GM21423 (cell line): ENCODE measurements at regions not wholly inside any gene's neighbourhood (a gene's known extent, or its start where the extent isn't known, plus 50 kb on each side); places are given as distances from the start of the nearest gene placed in this dataset.

ENCODE experiments used
- ATAC-seq: cut with Tn5 transposase; IDR thresholded peaks from one replicate; pipeline ENCODE4 v1.9.1; 2021; ENCODE audit warnings: mild to moderate bottlenecking, moderate library complexity; ENCODE audit not compliant: unreplicated experiment

DNA sequence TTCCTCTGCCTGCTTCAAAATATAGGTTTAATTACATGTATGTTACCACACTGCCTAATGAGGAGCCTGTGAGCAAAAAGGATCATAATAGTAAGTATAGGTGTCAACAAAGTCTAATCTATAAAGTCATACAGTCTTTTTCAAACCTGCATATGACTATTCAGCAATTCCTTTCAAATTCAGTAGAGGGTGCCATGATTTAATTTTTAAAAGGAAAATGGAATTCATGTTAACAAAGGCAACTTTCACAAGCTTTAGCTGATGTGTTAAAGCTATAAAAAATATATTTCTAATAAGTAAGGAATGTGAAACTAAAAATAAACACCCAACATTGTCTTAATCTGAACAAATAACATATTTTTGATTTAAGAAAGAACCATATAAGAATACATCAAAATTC, 52.1 kb downstream of the MPP7 start:
- no peak for ATAC-seq

- ATAC-seq, result no peak
Observed at GRCh38 chr10:28250358-28250757, 52.5 kb downstream of the MPP7 start.

- ATAC-seq, result no peak
Observed at GRCh38 chr10:28249512-28249911, 53.4 kb downstream of the MPP7 start.

DNA sequence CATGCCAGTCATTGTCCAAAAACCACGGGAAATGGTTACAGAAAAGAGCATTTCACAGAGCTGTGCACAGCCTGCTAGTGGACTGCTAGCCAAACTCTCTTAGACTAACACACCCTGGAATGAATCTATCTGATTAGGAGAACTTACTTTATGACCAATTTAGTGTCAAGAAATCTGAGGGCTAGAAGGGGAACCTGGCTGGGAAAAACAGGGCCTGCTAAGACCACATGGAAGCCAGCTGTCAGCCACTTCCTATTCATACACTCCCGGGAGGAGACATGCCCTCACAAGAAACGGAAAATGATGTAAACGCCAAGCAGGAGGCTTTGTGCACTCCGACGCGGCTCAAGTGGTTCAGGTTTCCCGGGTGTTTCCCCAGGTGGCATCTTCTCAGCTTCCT, 54.8 kb downstream of the MPP7 start:
- ATAC-seq, result no peak

DNA sequence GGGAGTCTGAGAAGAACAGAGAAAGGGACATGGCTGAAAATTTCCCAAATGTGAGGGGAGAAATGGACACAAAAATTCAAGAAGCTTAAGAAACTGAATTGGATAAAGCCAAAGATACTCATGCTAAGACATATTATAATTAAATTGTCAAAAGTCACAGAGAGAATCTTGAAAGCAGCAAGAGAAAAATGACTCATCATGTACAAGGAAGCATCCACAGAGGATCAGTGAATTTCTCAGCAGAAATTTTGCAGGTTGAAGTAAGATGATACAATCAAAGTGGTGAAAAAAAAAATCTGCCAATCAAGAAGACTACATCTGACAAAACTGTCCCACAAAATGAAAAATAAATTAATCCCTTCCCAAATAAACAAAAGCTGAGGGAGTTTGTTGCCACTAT, 56.8 kb downstream of the MPP7 start:
- no peak for ATAC-seq

- ATAC-seq, result no peak
Observed at GRCh38 chr10:28243923-28244322, 58.9 kb downstream of the MPP7 start.

DNA sequence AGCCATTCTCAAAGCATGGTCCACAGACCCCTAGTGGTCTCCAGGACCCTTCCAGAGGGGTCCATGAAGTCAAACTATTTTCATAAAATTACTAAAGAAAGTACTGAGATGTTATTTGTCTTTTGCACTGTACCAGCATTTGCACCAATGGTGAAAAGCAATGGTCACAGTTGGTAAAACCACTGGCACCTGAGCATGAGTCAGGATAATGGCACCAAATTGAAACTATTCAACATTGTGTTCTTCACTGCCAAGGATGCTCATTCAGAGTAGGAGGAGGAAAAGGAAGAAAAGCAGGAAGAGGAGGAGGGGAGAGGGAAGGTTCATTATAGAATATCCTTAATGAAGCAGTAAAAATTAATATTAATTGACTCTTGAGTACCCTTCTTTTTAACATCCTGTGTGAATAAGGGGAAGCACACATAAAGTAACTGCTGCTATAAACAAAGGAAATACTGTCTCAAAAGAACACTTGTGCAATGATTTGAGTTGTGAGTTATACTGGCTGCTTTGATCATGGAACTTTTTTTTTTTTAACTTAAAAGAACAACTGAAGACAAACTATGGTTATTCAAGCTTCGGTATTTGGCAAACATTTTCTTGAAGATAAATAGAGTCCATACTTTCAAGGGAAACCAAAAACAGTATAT, 60.2 kb downstream of the MPP7 start:
- ATAC-seq, result no peak

DNA sequence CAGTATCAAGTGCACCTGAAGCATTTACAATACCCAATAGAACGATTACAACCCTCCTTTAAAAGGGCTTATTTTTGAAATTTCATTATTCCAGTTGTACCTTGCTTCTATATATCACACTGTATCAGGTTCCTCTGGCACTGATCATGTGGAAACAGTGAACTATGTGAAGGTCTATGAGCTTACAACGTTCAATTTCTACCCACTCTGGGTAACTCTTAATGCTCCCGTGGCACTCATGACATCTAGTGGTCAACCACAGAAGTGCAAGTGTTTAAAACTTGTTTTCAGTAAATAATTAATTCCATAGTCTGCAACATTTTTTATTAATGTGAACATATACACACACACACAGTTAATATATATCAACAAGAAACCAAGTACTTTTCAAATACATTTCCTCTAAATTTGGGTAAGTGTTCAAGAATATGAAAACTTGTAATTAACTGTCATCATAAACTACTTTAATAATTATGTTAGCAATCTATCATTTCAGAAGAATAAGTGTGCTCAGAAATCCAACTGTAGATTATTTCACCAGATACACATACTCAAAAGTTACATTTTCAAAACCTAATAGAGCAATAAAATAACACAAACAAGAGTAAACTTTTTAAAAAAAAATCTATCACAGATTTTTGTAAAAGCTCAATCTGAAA, 61.0 kb downstream of the MPP7 start:
- no peak for ATAC-seq

DNA sequence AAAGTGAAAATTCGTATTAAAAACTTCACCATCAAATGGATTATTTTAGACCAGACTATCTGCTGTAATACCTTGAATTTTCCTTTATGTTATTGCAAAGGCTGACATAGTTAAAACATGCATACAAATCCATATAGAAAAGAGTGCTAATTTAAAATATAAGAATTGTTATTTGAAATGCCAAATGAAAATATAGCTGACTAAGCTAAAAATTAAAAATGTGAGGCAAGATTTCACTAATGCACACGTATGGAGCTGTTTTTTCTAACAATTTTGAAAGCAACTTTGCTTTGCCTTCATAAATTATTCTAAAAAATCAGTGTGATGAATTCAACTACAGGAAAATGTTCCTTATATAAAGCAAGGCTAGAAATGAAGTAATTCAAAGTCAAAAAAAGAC, 62.5 kb downstream of the MPP7 start:
- ATAC-seq, result no peak

- ATAC-seq, result no peak
Observed at GRCh38 chr10:28236591-28236990, 66.3 kb downstream of the MPP7 start.

DNA sequence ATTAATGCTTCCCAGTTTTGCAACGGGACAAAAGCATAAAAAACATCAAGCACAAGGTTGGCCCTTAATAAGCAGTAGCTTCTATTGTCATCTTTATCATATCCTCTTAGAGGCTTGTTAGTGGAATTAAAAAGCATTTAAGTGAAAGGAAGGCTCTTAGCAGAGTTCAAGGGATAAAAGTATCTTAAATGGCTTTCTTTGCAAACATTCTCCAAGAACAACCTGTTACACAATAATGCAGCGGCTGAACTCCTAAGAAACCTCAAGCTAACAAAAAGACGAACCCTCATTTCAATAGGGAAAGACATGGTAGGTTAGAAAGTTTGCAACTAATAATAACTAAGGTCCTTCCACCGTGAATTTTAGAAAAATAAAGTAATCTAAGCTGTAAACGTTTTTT, 82.1 kb downstream of the MPP7 start:
- ATAC-seq, result no peak

GRCh38 chr10:28219251-28219650, 83.6 kb downstream of the MPP7 start:
- no peak for ATAC-seq

GRCh38 chr10:28217848-28218247, 85.0 kb downstream of the MPP7 start:
- no peak for ATAC-seq

GRCh38 chr10:28215930-28216329, 86.9 kb downstream of the MPP7 start:
- no peak for ATAC-seq

DNA sequence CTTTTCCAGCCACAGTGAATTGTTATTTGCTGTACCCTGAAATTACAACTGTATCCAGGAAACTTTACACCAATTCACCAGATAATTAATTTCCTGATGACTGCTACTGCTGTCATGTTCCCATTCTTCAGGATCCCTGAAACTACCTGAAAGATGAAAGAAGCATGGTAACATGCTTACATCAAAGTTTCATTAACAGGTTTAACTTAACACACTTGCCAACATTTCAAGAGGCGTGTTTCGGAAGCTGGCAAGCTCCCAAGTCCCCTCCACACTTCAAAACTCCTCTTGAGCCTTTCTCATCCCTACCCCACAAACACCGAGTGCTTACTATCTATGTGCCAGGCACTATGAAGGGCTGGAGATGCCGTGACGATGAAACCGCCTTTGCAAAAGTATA, 88.6 kb downstream of the MPP7 start:
- no peak for ATAC-seq

- ATAC-seq, result no peak
Observed at GRCh38 chr10:28211759-28212158, 91.1 kb downstream of the MPP7 start.

DNA sequence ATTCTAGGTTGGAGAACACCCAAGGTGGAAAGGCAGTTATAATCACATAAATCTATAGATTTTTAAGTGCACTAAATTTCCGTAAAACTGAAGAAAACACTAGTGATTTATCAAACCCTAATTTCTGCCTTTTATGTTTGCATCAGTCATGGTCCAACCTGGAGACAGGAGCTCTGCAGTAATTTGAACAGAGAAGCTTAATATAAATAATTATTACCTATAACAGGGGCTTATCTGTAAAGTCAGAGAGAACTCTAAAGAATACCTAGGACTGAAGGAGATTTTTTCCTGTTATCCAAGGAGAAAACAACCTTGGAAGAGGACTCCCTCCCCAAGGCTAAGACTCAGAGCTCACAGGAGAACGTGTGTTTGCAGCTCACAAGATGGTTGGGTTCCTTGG, 95.1 kb downstream of the MPP7 start:
- no peak for ATAC-seq

- no peak for ATAC-seq
Observed at GRCh38 chr10:28202941-28203352, 99.9 kb downstream of the MPP7 start.

DNA sequence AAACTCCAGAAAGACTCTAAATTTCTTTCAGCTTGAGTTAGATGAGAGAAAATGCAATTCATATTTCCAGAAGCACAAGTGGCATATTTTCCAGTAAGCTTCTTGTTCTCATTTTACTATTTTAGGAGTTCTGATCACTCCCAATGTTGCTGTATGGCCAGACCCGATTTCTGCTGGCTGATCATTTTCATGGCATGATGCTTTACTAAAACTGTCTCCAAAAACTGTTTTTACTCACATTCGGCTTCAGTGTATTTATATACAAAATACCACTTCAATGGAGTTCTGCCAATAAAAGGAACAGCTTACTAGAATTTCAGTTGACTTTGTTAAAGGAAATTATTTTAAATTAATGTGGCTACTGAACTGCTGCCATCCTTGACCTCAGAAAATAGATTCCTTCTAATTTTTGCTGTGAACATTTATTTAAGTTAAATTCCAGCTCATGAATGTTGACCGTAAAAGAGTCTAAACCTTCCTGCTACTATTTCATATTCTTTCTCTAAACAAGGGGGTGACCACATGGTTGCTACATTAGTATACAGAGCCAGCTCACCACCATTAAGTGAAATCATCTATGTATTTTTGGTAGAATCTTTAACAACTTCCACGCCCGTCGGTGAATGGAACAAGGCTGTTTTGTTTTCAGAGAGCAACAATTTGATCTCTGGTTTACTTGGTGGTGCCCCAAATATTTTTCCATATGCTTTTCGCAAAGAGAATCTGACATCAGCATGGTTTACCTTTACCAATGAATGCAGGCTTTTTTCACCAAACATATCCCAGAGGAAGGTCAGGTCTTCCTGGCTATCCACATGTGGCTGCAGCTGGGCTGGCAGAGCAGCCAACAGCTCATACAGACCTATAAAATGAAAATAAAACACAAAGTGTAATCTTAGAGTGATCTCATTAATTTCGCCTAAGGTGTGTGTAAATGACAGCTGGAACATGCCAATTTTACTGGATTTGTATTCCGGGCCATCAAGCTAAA, 101.2 kb downstream of the MPP7 start:
- ATAC-seq, result no peak

DNA sequence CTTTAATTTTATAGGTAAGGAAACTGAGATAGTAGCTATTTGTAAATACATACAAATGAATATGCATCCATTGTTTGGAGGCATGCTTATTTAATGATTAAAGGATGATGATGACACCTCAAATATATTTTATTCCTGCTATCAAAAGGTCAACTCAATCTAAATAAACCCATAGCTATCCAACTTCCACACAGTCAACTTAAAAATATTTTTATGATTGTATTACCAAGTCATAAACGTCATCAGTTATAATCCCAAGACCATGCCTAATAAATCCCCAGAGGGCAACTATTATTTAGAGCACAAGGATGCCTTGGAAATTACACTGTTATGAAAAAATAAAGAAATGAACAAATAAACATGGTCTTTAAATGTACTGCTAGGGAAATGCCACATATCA, 102.1 kb downstream of the MPP7 start:
- ATAC-seq, result no peak

DNA sequence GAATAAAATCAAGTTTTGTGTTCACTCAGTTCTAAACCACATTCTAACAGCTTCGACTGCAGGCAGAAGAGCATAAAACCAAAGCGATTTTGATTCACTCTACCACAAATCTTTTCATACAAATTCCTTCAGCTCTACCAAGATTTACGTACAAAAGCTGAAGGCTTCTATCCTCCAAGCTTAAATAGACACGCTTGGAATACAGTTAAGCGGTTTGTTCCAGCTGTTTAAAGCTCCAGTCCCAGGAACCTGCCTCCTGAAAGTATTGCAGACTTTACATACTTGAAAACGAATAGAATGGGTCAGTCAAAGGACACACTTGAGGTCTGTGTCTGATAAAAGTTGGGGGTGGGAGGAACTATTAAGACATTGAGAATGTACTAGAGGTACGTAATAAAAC, 102.9 kb downstream of the MPP7 start:
- no peak for ATAC-seq

GRCh38 chr10:28190196-28190595, 112.7 kb downstream of the MPP7 start:
- ATAC-seq, result no peak
